RWPE2 (cell line): ENCODE measurements at regions not wholly inside any gene's neighbourhood (a gene's known extent, or its start where the extent isn't known, plus 50 kb on each side); places are given as distances from the start of the nearest gene placed in this dataset.
A peak's percentile ranks its signal among the peaks of the same experiment; 100 is the strongest.
"Not testable (repeated sequence)": the region's sequence is repeated elsewhere in the genome, so short reads cannot be mapped to it uniquely, and the experiment has no call there.

Source experiments
- ATAC-seq: fragments of 200-7000 bp; cut with Tn5 transposase; 3 replicates; pipeline ENCODE4 v1.9.1; 2021; ENCODE audit warnings: low read depth
- DNase-seq: peaks from one replicate; pipeline ENCODE4 v3.0.0-alpha.2; 2020; ENCODE audit warnings: low spot score
- H3K27ac ChIP-seq: fragments of 450-650 bp; 2 replicates; pipeline ENCODE4 v1.5.1; 2017; ENCODE audit warnings: mild to moderate bottlenecking; ENCODE audit not compliant: poor library complexity, severe bottlenecking
- H3K27me3 ChIP-seq: fragments of 250-450 bp; sonication (Bioruptor Pico); 2 replicates; pipeline ENCODE4 v1.5.1; 2021; ENCODE audit warnings: mild to moderate bottlenecking, moderate library complexity; ENCODE audit not compliant: insufficient read depth, poor library complexity, severe bottlenecking
- H3K36me3 ChIP-seq: fragments of 250-450 bp; sonication (Bioruptor Pico); 2 replicates; pipeline ENCODE4 v1.5.1; 2020; ENCODE audit warnings: low read depth, mild to moderate bottlenecking, moderate library complexity
- H3K4me1 ChIP-seq: fragments of 250-450 bp; sonication (Bioruptor Pico); 2 replicates; pipeline ENCODE4 v1.5.1; 2021; ENCODE audit warnings: mild to moderate bottlenecking, moderate library complexity; ENCODE audit not compliant: insufficient read depth, poor library complexity, severe bottlenecking
- H3K4me3 ChIP-seq: fragments of 250-450 bp; sonication (Bioruptor Pico); 2 replicates; pipeline ENCODE4 v1.5.1; 2021; ENCODE audit warnings: mild to moderate bottlenecking, moderate library complexity; ENCODE audit not compliant: severe bottlenecking
- H3K9me3 ChIP-seq: fragments of 250-450 bp; sonication (Bioruptor Pico); 2 replicates; pipeline ENCODE4 v1.5.1; 2021; ENCODE audit warnings: mild to moderate bottlenecking, moderate library complexity; ENCODE audit not compliant: severe bottlenecking
- CTCF ChIP-seq: fragments of 450-650 bp; IDR thresholded peaks from one replicate; pipeline ENCODE4 v1.5.1; 2017; ENCODE audit warnings: mild to moderate bottlenecking, moderate library complexity; ENCODE audit not compliant: poor library complexity, severe bottlenecking

DNA sequence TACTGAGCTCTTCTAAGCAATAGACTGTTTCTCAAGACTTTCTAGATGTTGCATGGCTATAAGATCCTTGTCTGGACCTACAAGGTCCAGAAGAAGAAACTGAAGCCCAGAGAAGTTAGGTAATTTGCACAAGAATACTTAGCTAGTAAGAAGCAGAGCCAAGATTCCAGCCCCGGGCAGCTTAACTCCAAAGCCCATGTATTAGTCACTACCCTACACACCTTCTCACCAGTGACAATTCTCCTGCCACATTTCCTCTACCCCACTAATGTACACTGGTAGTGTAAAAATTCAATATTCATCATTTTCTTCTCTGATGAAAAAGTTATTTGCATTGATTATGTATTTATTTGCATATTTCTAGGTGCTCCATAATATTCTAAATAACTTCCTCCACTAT lies 95.5 kb upstream of the CREB1 start:
- ATAC-seq (peak; percentile 42; the same call in 1 of the 3 replicates), DNase-seq (no peak)
- no peaks in the 10 kb centered on the region for H3K9me3 ChIP-seq
- H3K4me1 ChIP-seq = no peaks in the 10 kb centered on the region
- H3K36me3 ChIP-seq = no peaks in the 10 kb centered on the region
- H3K4me3 ChIP-seq = no peak overlapping the region
- H3K27ac ChIP-seq = no peak overlapping the region
- H3K27me3 ChIP-seq = no peaks in the 10 kb centered on the region
- no peak for TF ChIP-seq CTCF

GRCh38 chr2:207434899-207435465 lies 94.8 kb upstream of the CREB1 start:
- Histone ChIP-seq H3K27ac (no peak overlapping the region), H3K27me3 (no peaks in the 10 kb centered on the region), H3K36me3 (no peaks in the 10 kb centered on the region), H3K4me1 (no peaks in the 10 kb centered on the region), H3K9me3 (no peaks in the 10 kb centered on the region), H3K4me3 (no peak overlapping the region)
- ATAC-seq = no peak
- no peak for TF ChIP-seq CTCF
- no peak for DNase-seq

DNA sequence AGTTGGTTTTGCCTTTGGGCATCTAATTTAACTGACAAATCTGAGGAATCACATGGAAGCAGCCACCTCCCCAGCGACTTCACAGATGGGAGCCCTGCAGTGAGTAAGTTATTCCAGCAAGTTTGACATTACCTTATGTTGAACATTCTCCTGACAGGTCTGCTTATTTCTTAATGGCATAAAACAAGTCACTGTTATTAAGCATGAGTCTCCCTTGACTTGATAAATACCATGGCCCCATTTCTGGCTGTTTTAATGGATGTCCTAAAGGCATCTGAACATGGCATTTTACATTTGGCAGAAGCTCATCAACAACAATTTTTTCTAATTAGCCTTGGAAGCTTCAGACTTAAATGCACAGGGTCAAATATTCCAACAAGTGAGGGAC lies 92.6 kb upstream of the CREB1 start:
- no peak overlapping the region for H3K27ac ChIP-seq
- H3K36me3 ChIP-seq = no peaks in the 10 kb centered on the region
- H3K9me3 ChIP-seq = no peaks in the 10 kb centered on the region
- no peak for DNase-seq
- no peaks in the 10 kb centered on the region for H3K4me1 ChIP-seq
- H3K27me3 ChIP-seq = no peaks in the 10 kb centered on the region
- TF ChIP-seq CTCF = no peak
- no peak for ATAC-seq
- H3K4me3 ChIP-seq = no peak overlapping the region

GRCh38 chr2:207437524-207438143 lies 92.1 kb upstream of the CREB1 start:
- DNase-seq = no peak
- Histone ChIP-seq H3K27me3 (no peaks in the 10 kb centered on the region), H3K4me3 (no peak overlapping the region), H3K36me3 (no peaks in the 10 kb centered on the region), H3K9me3 (no peaks in the 10 kb centered on the region), H3K4me1 (no peaks in the 10 kb centered on the region), H3K27ac (no peak overlapping the region)
- TF ChIP-seq CTCF = no peak
- no peak for ATAC-seq

GRCh38 chr2:207438414-207439126 lies 91.2 kb upstream of the CREB1 start:
- Histone ChIP-seq H3K4me1 (no peaks in the 10 kb centered on the region), H3K27me3 (no peaks in the 10 kb centered on the region), H3K27ac (no peak overlapping the region), H3K4me3 (no peak overlapping the region), H3K9me3 (no peaks in the 10 kb centered on the region), H3K36me3 (no peaks in the 10 kb centered on the region)
- DNase-seq (no peak), ATAC-seq (no peak)
- TF ChIP-seq CTCF = no peak

DNA sequence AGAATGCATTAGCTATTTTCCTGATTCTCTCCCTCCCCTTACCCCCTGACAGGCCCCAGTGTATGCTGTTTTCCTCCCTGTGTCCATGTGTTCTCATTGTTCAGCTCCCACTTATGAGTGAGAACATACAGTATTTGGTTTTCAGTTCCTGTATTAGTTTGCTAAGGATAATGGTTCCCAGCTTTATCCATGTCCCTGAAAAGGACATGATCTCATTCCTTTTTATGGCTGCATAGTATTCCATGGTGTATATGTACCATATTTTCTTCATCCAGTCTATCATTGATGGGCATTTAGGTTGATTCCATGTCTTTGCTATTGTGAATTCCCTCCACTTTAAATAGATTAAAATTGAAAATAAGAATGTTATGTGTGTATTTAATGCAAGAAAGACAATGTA lies 89.9 kb upstream of the CREB1 start:
- not testable (repeated sequence) for H3K9me3 ChIP-seq, ATAC-seq, H3K27ac ChIP-seq, H3K4me1 ChIP-seq, H3K4me3 ChIP-seq, H3K36me3 ChIP-seq, H3K27me3 ChIP-seq, DNase-seq
